Suppressor macrophage treated with lipopolysaccharide for 1 hour (primary cell): ENCODE measurements at regions not wholly inside any gene's neighbourhood (a gene's known extent, or its start where the extent isn't known, plus 50 kb on each side); places are given as distances from the start of the nearest gene placed in this dataset.

Experiments
- DNase-seq, 3 donors: peaks; one replicate each; pipeline ENCODE4 v3.0.0-alpha.2; 2020 to 2022

GRCh38 chr18:10009321-10010144, 95.7 kb downstream of the VAPA start:
- DNase-seq, result no peak

- no peak for DNase-seq
Measured at GRCh38 chr18:10010611-10011015, 96.8 kb downstream of the VAPA start.

GRCh38 chr18:10011061-10011460, 97.2 kb downstream of the VAPA start:
- no peak for DNase-seq

GRCh38 chr18:10011751-10012150, 97.9 kb downstream of the VAPA start:
- no peak for DNase-seq

- DNase-seq, result no peak
Measured at GRCh38 chr18:10012526-10012925, 98.7 kb downstream of the VAPA start.

- DNase-seq, result no peak
Measured at GRCh38 chr18:10013621-10014543, 100.1 kb downstream of the VAPA start.

GRCh38 chr18:10015288-10015701, 101.5 kb downstream of the VAPA start:
- DNase-seq, result no peak

GRCh38 chr18:10015941-10016819, 102.4 kb downstream of the VAPA start:
- peak; percentile 50 to 90 (median 84) for DNase-seq

- DNase-seq, result peak; percentile 46 to 67 (median 57)
Measured at GRCh38 chr18:10017043-10017442, 103.2 kb downstream of the VAPA start.

GRCh38 chr18:10018289-10018688, 104.5 kb downstream of the VAPA start:
- DNase-seq, result no peak

- peak; percentile 61 to 80 (median 77) for DNase-seq
Measured at GRCh38 chr18:10020171-10020570, 106.4 kb downstream of the VAPA start.

GRCh38 chr18:10022365-10022764, 108.5 kb downstream of the VAPA start:
- no peak for DNase-seq

- DNase-seq, result no peak
Measured at GRCh38 chr18:10023853-10024570, 110.2 kb downstream of the VAPA start.

GRCh38 chr18:10025711-10026670, 112.2 kb downstream of the VAPA start:
- peak in 2 of 3 donors; percentile 34 to 38 for DNase-seq

- no peak for DNase-seq
Measured at GRCh38 chr18:10027031-10027430, 113.2 kb downstream of the VAPA start.

GRCh38 chr18:10027461-10027860, 113.6 kb downstream of the VAPA start:
- DNase-seq, result no peak

GRCh38 chr18:10029711-10030110, 115.9 kb downstream of the VAPA start:
- DNase-seq, result no peak

- no peak for DNase-seq
Measured at GRCh38 chr18:10030816-10031541, 117.2 kb downstream of the VAPA start.

- peak in 2 of 3 donors; percentile 46 to 60 for DNase-seq
Measured at GRCh38 chr18:10032331-10033015, 118.7 kb downstream of the VAPA start.
